ENCODE measurements at regions not wholly inside any gene's neighbourhood (a gene's known extent, or its start where the extent isn't known, plus 50 kb on each side); places are given as distances from the start of the nearest gene placed in this dataset.
"Not testable (repeated sequence)": the region's sequence is repeated elsewhere in the genome, so short reads cannot be mapped to it uniquely, and the experiment has no call there.

GRCh38 chr20:29781217-29781616 lies 1476.2 kb upstream of the DEFB115 start:
- H3K36me3 ChIP-seq (ENCODE audit: control insufficient read depth, insufficient read depth, low read length); H3K27me3 ChIP-seq (ENCODE audit: control insufficient read depth, insufficient read depth, low read length); H3K9ac ChIP-seq (ENCODE audit: low read depth, low read length); H3K4me1 ChIP-seq (ENCODE audit: control insufficient read depth, insufficient read depth, low read length); H3K9me3 ChIP-seq (ENCODE audit: control insufficient read depth, insufficient read depth, low read length); H3K4me3 ChIP-seq (ENCODE audit: low read depth, low read length): not testable (repeated sequence)

GRCh38 chr20:29781891-29782290 lies 1475.6 kb upstream of the DEFB115 start:
- not testable (repeated sequence) for H3K9me3 ChIP-seq (ENCODE audit: control insufficient read depth, insufficient read depth, low read length); H3K9ac ChIP-seq (ENCODE audit: low read depth, low read length); H3K27me3 ChIP-seq (ENCODE audit: control insufficient read depth, insufficient read depth, low read length); H3K4me3 ChIP-seq (ENCODE audit: low read depth, low read length); H3K4me1 ChIP-seq (ENCODE audit: control insufficient read depth, insufficient read depth, low read length); H3K36me3 ChIP-seq (ENCODE audit: control insufficient read depth, insufficient read depth, low read length)

- not testable (repeated sequence) for H3K27me3 ChIP-seq (ENCODE audit: control insufficient read depth, insufficient read depth, low read length); H3K4me3 ChIP-seq (ENCODE audit: low read depth, low read length); H3K36me3 ChIP-seq (ENCODE audit: control insufficient read depth, insufficient read depth, low read length); H3K4me1 ChIP-seq (ENCODE audit: control insufficient read depth, insufficient read depth, low read length); H3K9ac ChIP-seq (ENCODE audit: low read depth, low read length)
- H3K9me3 ChIP-seq (ENCODE audit: control insufficient read depth, insufficient read depth, low read length) = peaks cover 12% of the 10 kb centered on the region
Observed at GRCh38 chr20:29787456-29787855, 1470.0 kb upstream of the DEFB115 start.

- Histone ChIP-seq H3K36me3 (ENCODE audit: control insufficient read depth, insufficient read depth, low read length) (no peaks in the 10 kb centered on the region), H3K4me3 (ENCODE audit: low read depth, low read length) (no peak overlapping the region), H3K4me1 (ENCODE audit: control insufficient read depth, insufficient read depth, low read length) (no peaks in the 10 kb centered on the region), H3K9ac (ENCODE audit: low read depth, low read length) (no peak overlapping the region), H3K9me3 (ENCODE audit: control insufficient read depth, insufficient read depth, low read length) (peaks cover 14% of the 10 kb centered on the region), H3K27me3 (ENCODE audit: control insufficient read depth, insufficient read depth, low read length) (no peaks in the 10 kb centered on the region)
Observed at GRCh38 chr20:29790510-29790909, 1467.0 kb upstream of the DEFB115 start.

- not testable (repeated sequence) for H3K36me3 ChIP-seq (ENCODE audit: control insufficient read depth, insufficient read depth, low read length); H3K9ac ChIP-seq (ENCODE audit: low read depth, low read length); H3K9me3 ChIP-seq (ENCODE audit: control insufficient read depth, insufficient read depth, low read length); H3K27me3 ChIP-seq (ENCODE audit: control insufficient read depth, insufficient read depth, low read length); H3K4me3 ChIP-seq (ENCODE audit: low read depth, low read length); H3K4me1 ChIP-seq (ENCODE audit: control insufficient read depth, insufficient read depth, low read length)
Observed at GRCh38 chr20:29831508-29831907, 1426.0 kb upstream of the DEFB115 start.

GRCh38 chr20:29868014-29868413 lies 1389.5 kb upstream of the DEFB115 start:
- not testable (repeated sequence) for H3K27me3 ChIP-seq (ENCODE audit: control insufficient read depth, insufficient read depth, low read length); H3K4me1 ChIP-seq (ENCODE audit: control insufficient read depth, insufficient read depth, low read length); H3K4me3 ChIP-seq (ENCODE audit: low read depth, low read length); H3K36me3 ChIP-seq (ENCODE audit: control insufficient read depth, insufficient read depth, low read length); H3K9ac ChIP-seq (ENCODE audit: low read depth, low read length); H3K9me3 ChIP-seq (ENCODE audit: control insufficient read depth, insufficient read depth, low read length)

GRCh38 chr20:29868688-29869087 lies 1388.8 kb upstream of the DEFB115 start:
- not testable (repeated sequence) for H3K9me3 ChIP-seq (ENCODE audit: control insufficient read depth, insufficient read depth, low read length); H3K4me3 ChIP-seq (ENCODE audit: low read depth, low read length); H3K9ac ChIP-seq (ENCODE audit: low read depth, low read length)

GRCh38 chr20:29871816-29872215 lies 1385.6 kb upstream of the DEFB115 start:
- not testable (repeated sequence) for H3K4me1 ChIP-seq (ENCODE audit: control insufficient read depth, insufficient read depth, low read length); H3K4me3 ChIP-seq (ENCODE audit: low read depth, low read length); H3K27me3 ChIP-seq (ENCODE audit: control insufficient read depth, insufficient read depth, low read length); H3K9ac ChIP-seq (ENCODE audit: low read depth, low read length); H3K36me3 ChIP-seq (ENCODE audit: control insufficient read depth, insufficient read depth, low read length); H3K9me3 ChIP-seq (ENCODE audit: control insufficient read depth, insufficient read depth, low read length)

More at GRCh38 chr20:29868688-29869087, 1388.8 kb upstream of the DEFB115 start:
- H3K4me1 ChIP-seq (ENCODE audit: control insufficient read depth, insufficient read depth, low read length); H3K36me3 ChIP-seq (ENCODE audit: control insufficient read depth, insufficient read depth, low read length); H3K27me3 ChIP-seq (ENCODE audit: control insufficient read depth, insufficient read depth, low read length): not testable (repeated sequence)

- H3K9me3 ChIP-seq (ENCODE audit: control insufficient read depth, insufficient read depth, low read length) = peaks cover 13% of the 10 kb centered on the region
- H3K4me3 ChIP-seq (ENCODE audit: low read depth, low read length) = no peak overlapping the region
Observed at GRCh38 chr20:29873946-29874345, 1383.5 kb upstream of the DEFB115 start.

GRCh38 chr20:29874476-29875202 lies 1382.8 kb upstream of the DEFB115 start:
- Histone ChIP-seq H3K27me3 (ENCODE audit: control insufficient read depth, insufficient read depth, low read length) (no peaks in the 10 kb centered on the region), H3K4me1 (ENCODE audit: control insufficient read depth, insufficient read depth, low read length) (no peaks in the 10 kb centered on the region), H3K9me3 (ENCODE audit: control insufficient read depth, insufficient read depth, low read length) (peaks cover 20% of the 10 kb centered on the region), H3K4me3 (ENCODE audit: low read depth, low read length) (no peak overlapping the region), H3K9ac (ENCODE audit: low read depth, low read length) (no peak overlapping the region), H3K36me3 (ENCODE audit: control insufficient read depth, insufficient read depth, low read length) (no peaks in the 10 kb centered on the region)

More at GRCh38 chr20:29873946-29874345, 1383.5 kb upstream of the DEFB115 start:
- Histone ChIP-seq H3K9ac (ENCODE audit: low read depth, low read length) (no peak overlapping the region), H3K4me1 (ENCODE audit: control insufficient read depth, insufficient read depth, low read length) (no peaks in the 10 kb centered on the region), H3K27me3 (ENCODE audit: control insufficient read depth, insufficient read depth, low read length) (no peaks in the 10 kb centered on the region), H3K36me3 (ENCODE audit: control insufficient read depth, insufficient read depth, low read length) (no peaks in the 10 kb centered on the region)

GRCh38 chr20:29875321-29876083 lies 1382.0 kb upstream of the DEFB115 start:
- H3K9me3 ChIP-seq (ENCODE audit: control insufficient read depth, insufficient read depth, low read length) = peaks cover 24% of the 10 kb centered on the region
- H3K27me3 ChIP-seq (ENCODE audit: control insufficient read depth, insufficient read depth, low read length); H3K36me3 ChIP-seq (ENCODE audit: control insufficient read depth, insufficient read depth, low read length); H3K9ac ChIP-seq (ENCODE audit: low read depth, low read length); H3K4me1 ChIP-seq (ENCODE audit: control insufficient read depth, insufficient read depth, low read length); H3K4me3 ChIP-seq (ENCODE audit: low read depth, low read length): not testable (repeated sequence)

Measured in iPS-15b (cell line).